ENCODE measurements at regions not wholly inside any gene's neighbourhood (a gene's known extent, or its start where the extent isn't known, plus 50 kb on each side); places are given as distances from the start of the nearest gene placed in this dataset.

DNA sequence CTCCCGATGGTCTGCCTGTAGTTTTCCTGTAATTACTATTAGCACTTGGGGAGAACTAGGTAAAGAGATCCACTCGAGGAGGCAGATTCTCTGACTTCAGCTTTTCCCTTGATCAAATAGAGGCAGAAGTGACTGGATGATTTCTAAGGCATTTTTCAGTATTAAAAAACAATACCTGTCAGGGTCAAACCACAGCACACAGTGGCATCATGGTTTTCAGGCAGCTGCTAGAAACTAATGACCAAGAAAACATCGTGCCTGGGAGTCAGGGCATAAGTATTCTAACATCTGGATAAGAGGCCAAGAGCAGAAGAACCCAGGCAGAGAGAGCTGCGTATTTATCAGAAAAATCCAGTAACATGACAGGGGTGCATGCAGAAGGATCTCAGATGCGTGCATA lies 419.9 kb downstream of the TUSC7 start:
- no peak for TF ChIP-seq POLR2AphosphoS5 (IDR thresholded peaks at IDR 0.05; ENCODE audit: low read depth, low read length)
- TF ChIP-seq, protein P1, sequence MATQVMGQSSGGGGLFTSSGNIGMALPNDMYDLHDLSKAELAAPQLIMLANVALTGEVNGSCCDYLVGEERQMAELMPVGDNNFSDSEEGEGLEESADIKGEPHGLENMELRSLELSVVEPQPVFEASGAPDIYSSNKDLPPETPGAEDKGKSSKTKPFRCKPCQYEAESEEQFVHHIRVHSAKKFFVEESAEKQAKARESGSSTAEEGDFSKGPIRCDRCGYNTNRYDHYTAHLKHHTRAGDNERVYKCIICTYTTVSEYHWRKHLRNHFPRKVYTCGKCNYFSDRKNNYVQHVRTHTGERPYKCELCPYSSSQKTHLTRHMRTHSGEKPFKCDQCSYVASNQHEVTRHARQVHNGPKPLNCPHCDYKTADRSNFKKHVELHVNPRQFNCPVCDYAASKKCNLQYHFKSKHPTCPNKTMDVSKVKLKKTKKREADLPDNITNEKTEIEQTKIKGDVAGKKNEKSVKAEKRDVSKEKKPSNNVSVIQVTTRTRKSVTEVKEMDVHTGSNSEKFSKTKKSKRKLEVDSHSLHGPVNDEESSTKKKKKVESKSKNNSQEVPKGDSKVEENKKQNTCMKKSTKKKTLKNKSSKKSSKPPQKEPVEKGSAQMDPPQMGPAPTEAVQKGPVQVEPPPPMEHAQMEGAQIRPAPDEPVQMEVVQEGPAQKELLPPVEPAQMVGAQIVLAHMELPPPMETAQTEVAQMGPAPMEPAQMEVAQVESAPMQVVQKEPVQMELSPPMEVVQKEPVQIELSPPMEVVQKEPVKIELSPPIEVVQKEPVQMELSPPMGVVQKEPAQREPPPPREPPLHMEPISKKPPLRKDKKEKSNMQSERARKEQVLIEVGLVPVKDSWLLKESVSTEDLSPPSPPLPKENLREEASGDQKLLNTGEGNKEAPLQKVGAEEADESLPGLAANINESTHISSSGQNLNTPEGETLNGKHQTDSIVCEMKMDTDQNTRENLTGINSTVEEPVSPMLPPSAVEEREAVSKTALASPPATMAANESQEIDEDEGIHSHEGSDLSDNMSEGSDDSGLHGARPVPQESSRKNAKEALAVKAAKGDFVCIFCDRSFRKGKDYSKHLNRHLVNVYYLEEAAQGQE (IDR thresholded peaks at IDR 0.05; ENCODE audit: insufficient read depth in 1 of 2, low read depth in 2 of 2, low read length in 2 of 2): no peak
- TF ChIP-seq SIN3A (IDR thresholded peaks at IDR 0.05; ENCODE audit: borderline replicate concordance, insufficient read depth, low read length): no peak
- no peak for TF ChIP-seq FOXP2 (optimal IDR thresholded peaks at IDR 0.05; ENCODE audit: borderline replicate concordance, extremely low read depth, extremely low read length, insufficient read depth)
- TF ChIP-seq TAF1 (IDR thresholded peaks at IDR 0.05; ENCODE audit: borderline replicate concordance, insufficient read depth, low read length): no peak

DNA sequence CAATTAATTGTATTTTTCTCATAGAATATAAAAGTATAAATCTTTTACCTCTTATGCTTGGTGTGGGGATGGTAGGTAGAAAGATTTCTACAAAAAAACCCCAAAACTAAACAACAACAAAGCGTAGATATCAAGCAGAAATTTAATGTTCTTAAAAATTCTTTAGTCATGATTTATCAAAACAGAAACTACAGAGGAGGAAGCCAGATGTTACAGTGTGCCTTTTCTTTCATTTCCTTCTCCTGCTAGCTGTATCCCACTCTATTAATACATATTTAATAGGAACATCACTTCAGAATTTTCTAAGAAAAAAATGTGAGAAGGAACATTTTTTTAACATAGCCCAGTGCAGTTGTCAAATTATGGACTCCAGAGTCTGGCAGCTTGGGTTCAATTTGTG lies 420.6 kb downstream of the TUSC7 start:
- no peak for TF ChIP-seq TAF1 (IDR thresholded peaks at IDR 0.05; ENCODE audit: borderline replicate concordance, insufficient read depth, low read length)
- no peak for TF ChIP-seq FOXP2 (optimal IDR thresholded peaks at IDR 0.05; ENCODE audit: borderline replicate concordance, extremely low read depth, extremely low read length, insufficient read depth)
- no peak for TF ChIP-seq POLR2AphosphoS5 (IDR thresholded peaks at IDR 0.05; ENCODE audit: low read depth, low read length)
- no peak for TF ChIP-seq SIN3A (IDR thresholded peaks at IDR 0.05; ENCODE audit: borderline replicate concordance, insufficient read depth, low read length)
- TF ChIP-seq, protein P1 (IDR thresholded peaks at IDR 0.05; ENCODE audit: insufficient read depth in 1 of 2, low read depth in 2 of 2, low read length in 2 of 2): no peak

DNA sequence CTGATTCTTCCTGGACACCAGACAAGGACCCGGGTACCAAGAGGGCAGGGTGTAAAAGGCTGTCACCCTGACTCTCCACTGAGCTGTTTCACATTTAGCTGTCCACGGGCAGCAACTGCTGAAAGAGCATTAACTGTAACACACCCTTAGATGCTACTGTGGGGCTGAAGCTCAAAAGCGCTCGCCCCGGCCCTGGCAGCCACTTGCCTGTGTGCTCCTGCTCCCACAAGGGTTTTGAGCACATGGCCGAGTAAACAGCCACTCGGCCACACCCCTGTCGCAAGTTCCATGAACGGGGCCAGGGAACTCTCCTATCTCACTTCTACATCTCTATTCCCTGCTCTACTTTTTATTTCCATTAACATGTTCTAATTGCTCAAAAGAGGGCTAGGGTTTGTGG lies 421.7 kb downstream of the TUSC7 start:
- TF ChIP-seq TAF1 (IDR thresholded peaks at IDR 0.05; ENCODE audit: borderline replicate concordance, insufficient read depth, low read length) (no peak), FOXP2 (optimal IDR thresholded peaks at IDR 0.05; ENCODE audit: borderline replicate concordance, extremely low read depth, extremely low read length, insufficient read depth) (no peak), SIN3A (IDR thresholded peaks at IDR 0.05; ENCODE audit: borderline replicate concordance, insufficient read depth, low read length) (no peak), POLR2AphosphoS5 (IDR thresholded peaks at IDR 0.05; ENCODE audit: low read depth, low read length) (no peak)
- TF ChIP-seq, protein P1 (IDR thresholded peaks at IDR 0.05; ENCODE audit: insufficient read depth in 1 of 2, low read depth in 2 of 2, low read length in 2 of 2): no peak

DNA sequence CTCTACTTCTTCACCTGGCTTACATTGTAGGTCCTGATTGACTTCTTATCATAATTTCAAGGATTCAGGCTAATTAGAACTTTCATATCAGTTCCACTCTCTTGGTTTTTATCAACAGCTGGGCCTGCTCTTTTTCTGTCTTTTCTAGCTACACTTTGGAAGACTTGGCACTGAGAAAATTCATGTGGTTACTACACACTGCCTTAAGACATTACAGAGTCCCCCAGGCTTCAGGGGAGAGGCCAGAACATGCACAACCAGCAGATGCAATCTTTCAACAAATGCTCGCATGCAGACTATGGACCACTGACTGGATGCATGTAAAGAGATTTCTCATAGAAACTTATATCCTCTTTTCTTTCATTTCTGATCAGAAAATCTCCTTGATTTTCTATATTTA lies 423.5 kb downstream of the TUSC7 start:
- TF ChIP-seq, protein P1 (IDR thresholded peaks at IDR 0.05; ENCODE audit: insufficient read depth in 1 of 2, low read depth in 2 of 2, low read length in 2 of 2): no peak
- TF ChIP-seq FOXP2 (optimal IDR thresholded peaks at IDR 0.05; ENCODE audit: borderline replicate concordance, extremely low read depth, extremely low read length, insufficient read depth) (no peak), SIN3A (IDR thresholded peaks at IDR 0.05; ENCODE audit: borderline replicate concordance, insufficient read depth, low read length) (no peak), TAF1 (IDR thresholded peaks at IDR 0.05; ENCODE audit: borderline replicate concordance, insufficient read depth, low read length) (no peak), POLR2AphosphoS5 (IDR thresholded peaks at IDR 0.05; ENCODE audit: low read depth, low read length) (no peak)

DNA sequence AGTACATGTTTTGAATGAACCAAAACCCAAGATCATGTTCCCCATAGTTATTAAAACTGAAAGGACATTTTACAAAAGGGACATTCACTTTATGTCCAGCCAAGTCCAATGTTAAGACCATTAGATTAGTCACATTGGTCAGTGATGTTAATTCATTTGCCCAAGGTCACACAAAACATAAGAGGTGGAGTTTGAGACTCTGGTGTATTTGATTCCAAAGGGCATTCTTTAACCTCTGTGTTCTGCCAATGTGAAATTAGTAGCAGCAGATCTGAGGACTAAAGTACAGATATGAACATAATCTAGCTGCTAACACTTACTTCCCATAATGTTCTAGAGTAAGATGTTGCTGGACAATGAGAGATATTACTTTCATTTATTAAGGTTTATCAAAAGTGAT lies 425.6 kb downstream of the TUSC7 start:
- TF ChIP-seq POLR2AphosphoS5 (IDR thresholded peaks at IDR 0.05; ENCODE audit: low read depth, low read length) (no peak), FOXP2 (optimal IDR thresholded peaks at IDR 0.05; ENCODE audit: borderline replicate concordance, extremely low read depth, extremely low read length, insufficient read depth) (no peak), SIN3A (IDR thresholded peaks at IDR 0.05; ENCODE audit: borderline replicate concordance, insufficient read depth, low read length) (no peak), TAF1 (IDR thresholded peaks at IDR 0.05; ENCODE audit: borderline replicate concordance, insufficient read depth, low read length) (no peak)
- TF ChIP-seq, protein P1 (IDR thresholded peaks at IDR 0.05; ENCODE audit: insufficient read depth in 1 of 2, low read depth in 2 of 2, low read length in 2 of 2): no peak

Data from PFSK-1 (cell line).